H9 (cell line): ENCODE measurements at regions not wholly inside any gene's neighbourhood (a gene's known extent, or its start where the extent isn't known, plus 50 kb on each side); places are given as distances from the start of the nearest gene placed in this dataset.

ENCODE experiments used
- DNase-seq: peaks from one replicate; pipeline ENCODE4 v3.0.0-alpha.2; 2017
- H2AFZ ChIP-seq: one replicate; pipeline ENCODE4 v1.6.1; 2013; ENCODE audit warnings: mild to moderate bottlenecking, low read length, control low read depth, moderate library complexity
- H2AK5ac ChIP-seq: 2 replicates; pipeline ENCODE4 v1.6.1; 2013; ENCODE audit warnings: low read length, control low read depth, mixed read lengths; ENCODE audit not compliant: insufficient read length
- H2BK120ac ChIP-seq: one replicate; pipeline ENCODE4 v1.6.1; 2013; ENCODE audit warnings: low read depth, mild to moderate bottlenecking, low read length, control low read depth, inconsistent platforms; ENCODE audit not compliant: poor library complexity, severe bottlenecking
- H2BK12ac ChIP-seq: 2 replicates; pipeline ENCODE4 v1.6.1; 2013; ENCODE audit warnings: low read length, control low read depth, mixed read lengths, low read depth; ENCODE audit not compliant: insufficient read length
- H2BK15ac ChIP-seq: 2 replicates; pipeline ENCODE4 v1.6.1; 2013; ENCODE audit warnings: low read depth, low read length, control low read depth
- H2BK20ac ChIP-seq: one replicate; pipeline ENCODE4 v1.6.1; 2013; ENCODE audit warnings: low read depth, mild to moderate bottlenecking, low read length, control low read depth, inconsistent platforms; ENCODE audit not compliant: poor library complexity, severe bottlenecking
- H2BK5ac ChIP-seq: 2 replicates; pipeline ENCODE4 v1.6.1; 2013; ENCODE audit warnings: low read length, control low read depth, mixed read lengths; ENCODE audit not compliant: insufficient read length
- H3K14ac ChIP-seq: 2 replicates; pipeline ENCODE4 v1.6.1; 2013; ENCODE audit warnings: low read length, control low read depth; ENCODE audit not compliant: insufficient read depth
- H3K18ac ChIP-seq: 2 replicates; pipeline ENCODE4 v1.6.1; 2013; ENCODE audit warnings: low read depth, mild to moderate bottlenecking, mixed read lengths, low read length, control low read depth; ENCODE audit not compliant: insufficient read length
- H3K23ac ChIP-seq: 2 replicates; pipeline ENCODE4 v1.6.1; 2013; ENCODE audit warnings: low read length, control low read depth, mixed read lengths, low read depth; ENCODE audit not compliant: insufficient read length
- H3K23me2 ChIP-seq: 2 replicates; pipeline ENCODE4 v1.6.1; 2013; ENCODE audit warnings: low read depth, mild to moderate bottlenecking, mixed read lengths, low read length, control low read depth; ENCODE audit not compliant: insufficient read length, poor library complexity, severe bottlenecking
- H3K27ac ChIP-seq: 2 replicates; pipeline ENCODE4 v1.5.1; 2013; ENCODE audit warnings: low read length, control low read depth, mixed read lengths, low read depth; ENCODE audit not compliant: insufficient read length
- H3K27me3 ChIP-seq: 2 replicates; pipeline ENCODE4 v1.6.1; 2013; ENCODE audit warnings: low read length, control low read depth, inconsistent platforms; ENCODE audit not compliant: insufficient read depth
- H3K4ac ChIP-seq: 2 replicates; pipeline ENCODE4 v1.6.1; 2013; ENCODE audit warnings: low read depth, mild to moderate bottlenecking, control low read depth, inconsistent platforms, low read length, moderate library complexity
- H3K4me1 ChIP-seq: 2 replicates; pipeline ENCODE4 v1.6.1; 2013; ENCODE audit warnings: low read length, control low read depth, inconsistent platforms; ENCODE audit not compliant: insufficient read depth
- H3K4me2 ChIP-seq: 2 replicates; pipeline ENCODE4 v1.6.1; 2013; ENCODE audit warnings: low read length, control low read depth, mixed read lengths; ENCODE audit not compliant: insufficient read length, insufficient read depth
- H3K56ac ChIP-seq: 2 replicates; pipeline ENCODE4 v1.6.1; 2013; ENCODE audit warnings: low read depth, mild to moderate bottlenecking, mixed read lengths, low read length, control low read depth; ENCODE audit not compliant: insufficient read length
- H3K79me1 ChIP-seq: 2 replicates; pipeline ENCODE4 v1.6.1; 2013; ENCODE audit warnings: low read depth, mild to moderate bottlenecking, moderate library complexity, low read length, control low read depth, inconsistent platforms; ENCODE audit not compliant: insufficient read depth, poor library complexity, severe bottlenecking
- H3K79me2 ChIP-seq: 2 replicates; pipeline ENCODE4 v1.6.1; 2013; ENCODE audit warnings: low read length, control low read depth, inconsistent platforms; ENCODE audit not compliant: insufficient read depth
- H3K9ac ChIP-seq: 2 replicates; pipeline ENCODE4 v1.6.1; 2013; ENCODE audit warnings: low read length, control low read depth, mixed read lengths; ENCODE audit not compliant: insufficient read length; ENCODE audit errors: extremely low read depth
- H3K9me3 ChIP-seq: one replicate; pipeline ENCODE4 v1.6.1; 2013; ENCODE audit warnings: low read depth, low read length, inconsistent platforms; ENCODE audit not compliant: control insufficient read depth
- H3T11ph ChIP-seq: one replicate; pipeline ENCODE4 v1.6.1; 2013; ENCODE audit warnings: mild to moderate bottlenecking, low read length, control low read depth, inconsistent platforms
- H4K20me1 ChIP-seq: one replicate; pipeline ENCODE4 v1.6.1; 2013; ENCODE audit not compliant: control insufficient read depth, insufficient read length, insufficient read depth
- H4K5ac ChIP-seq: 2 replicates; pipeline ENCODE4 v1.6.1; 2013; ENCODE audit warnings: low read depth, mild to moderate bottlenecking, mixed read lengths, low read length, control low read depth; ENCODE audit not compliant: insufficient read length
- H4K8ac ChIP-seq: replicated peaks from 2 replicates; pipeline ENCODE4 v1.6.1; 2013; ENCODE audit warnings: low read length, control low read depth, mixed read lengths, low read depth; ENCODE audit not compliant: insufficient read length
- H4K91ac ChIP-seq: 2 replicates; pipeline ENCODE4 v1.6.1; 2013; ENCODE audit warnings: low read depth, mild to moderate bottlenecking, moderate library complexity, mixed read lengths, low read length, control low read depth; ENCODE audit not compliant: insufficient read length
- H3K27ac Mint-ChIP-seq, 3 experiments: 2 replicates in 2 of 3; 3 replicates in 1 of 3; pipeline ENCODE4 v1.8.0; 2020 to 2021; ENCODE audit warnings: mixed read lengths in 3 of 3, mild to moderate bottlenecking in 1 of 3, moderate library complexity in 1 of 3
- H3K27me3 Mint-ChIP-seq: 2 replicates; pipeline ENCODE4 v1.8.0; 2021; ENCODE audit warnings: low read depth, mild to moderate bottlenecking, moderate library complexity, mixed read lengths
- H3K36me3 Mint-ChIP-seq, 3 experiments: 2 replicates in 2 of 3; 3 replicates in 1 of 3; pipeline ENCODE4 v1.8.0; 2020 to 2021; ENCODE audit warnings: low read depth in 3 of 3, mixed read lengths in 3 of 3; ENCODE audit not compliant: insufficient read depth in 1 of 3
- H3K4me1 Mint-ChIP-seq, 2 experiments: 2 replicates each; pipeline ENCODE4 v1.8.0; 2020; ENCODE audit warnings: mixed read lengths in 2 of 2
- H3K4me3 Mint-ChIP-seq, 2 experiments: 2 replicates in 1 of 2; 3 replicates in 1 of 2; pipeline ENCODE4 v1.8.0; 2020 to 2021; ENCODE audit warnings: mild to moderate bottlenecking in 2 of 2, mixed read lengths in 2 of 2, moderate library complexity in 1 of 2
- H3K9me3 Mint-ChIP-seq, 2 experiments: 2 replicates in 1 of 2; 3 replicates in 1 of 2; pipeline ENCODE4 v1.8.0; 2020; ENCODE audit warnings: mild to moderate bottlenecking in 2 of 2, mixed read lengths in 2 of 2, moderate library complexity in 1 of 2
- WGBS: extraction: QIAGEN DNeasy Blood & Tissue Kit; methylation state at CpG from one replicate; pipeline ENCODE4 v1.1.7; 2013; ENCODE audit warnings: missing lambda C conversion rate, low lambda C conversion rate, mixed read lengths; ENCODE audit not compliant: insufficient read length; ENCODE audit errors: extremely low coverage; 5-methylcytosine and 5-hydroxymethylcytosine counted together
- TF ChIP-seq, protein P1 (sequence below): fragments of 200-600 bp; sonication (generic); conservative IDR thresholded peaks from 3 replicates; pipeline ENCODE4 v1.8.0; 2021; ENCODE audit warnings: antibody characterized with exemption, mild to moderate bottlenecking

DNA sequence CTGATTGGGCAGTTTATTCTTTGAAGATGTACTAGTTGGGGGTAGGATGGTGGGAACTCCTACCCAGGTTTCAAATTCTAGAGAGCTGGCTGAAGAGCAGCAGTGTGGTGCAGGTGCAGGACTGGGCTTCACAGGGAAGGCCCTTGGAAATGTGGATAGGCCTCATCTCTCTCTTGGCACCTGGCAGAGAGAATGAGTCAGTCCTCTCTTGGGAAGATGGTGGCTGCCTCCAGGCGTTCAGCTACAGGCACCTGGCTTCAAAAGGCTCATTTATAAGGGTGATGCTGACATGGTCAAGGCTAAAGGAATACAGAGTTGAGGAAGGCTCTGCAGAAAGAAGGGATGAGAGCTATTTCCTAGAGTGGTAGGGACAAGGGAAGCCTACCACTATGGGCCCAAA lies 179.7 kb upstream of the VASH1 start:
- TF ChIP-seq, protein P1, sequence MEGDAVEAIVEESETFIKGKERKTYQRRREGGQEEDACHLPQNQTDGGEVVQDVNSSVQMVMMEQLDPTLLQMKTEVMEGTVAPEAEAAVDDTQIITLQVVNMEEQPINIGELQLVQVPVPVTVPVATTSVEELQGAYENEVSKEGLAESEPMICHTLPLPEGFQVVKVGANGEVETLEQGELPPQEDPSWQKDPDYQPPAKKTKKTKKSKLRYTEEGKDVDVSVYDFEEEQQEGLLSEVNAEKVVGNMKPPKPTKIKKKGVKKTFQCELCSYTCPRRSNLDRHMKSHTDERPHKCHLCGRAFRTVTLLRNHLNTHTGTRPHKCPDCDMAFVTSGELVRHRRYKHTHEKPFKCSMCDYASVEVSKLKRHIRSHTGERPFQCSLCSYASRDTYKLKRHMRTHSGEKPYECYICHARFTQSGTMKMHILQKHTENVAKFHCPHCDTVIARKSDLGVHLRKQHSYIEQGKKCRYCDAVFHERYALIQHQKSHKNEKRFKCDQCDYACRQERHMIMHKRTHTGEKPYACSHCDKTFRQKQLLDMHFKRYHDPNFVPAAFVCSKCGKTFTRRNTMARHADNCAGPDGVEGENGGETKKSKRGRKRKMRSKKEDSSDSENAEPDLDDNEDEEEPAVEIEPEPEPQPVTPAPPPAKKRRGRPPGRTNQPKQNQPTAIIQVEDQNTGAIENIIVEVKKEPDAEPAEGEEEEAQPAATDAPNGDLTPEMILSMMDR: no peak
- Histone ChIP-seq H2AK5ac (no peak overlapping the region), H2BK20ac (no peak overlapping the region), H2BK5ac (no peak overlapping the region), H2BK120ac (no peak overlapping the region), H4K20me1 (no peaks in the 10 kb centered on the region), H3K27me3 (no peaks in the 10 kb centered on the region), H4K5ac (no peak overlapping the region), H3K18ac (no peak overlapping the region), H3K9me3 (no peaks in the 10 kb centered on the region), H3K56ac (no peak overlapping the region), H3K14ac (no peak overlapping the region), H2AFZ (no peak overlapping the region), H3K4ac (no peak overlapping the region), H3K9ac (no peak overlapping the region), H2BK15ac (no peak overlapping the region), H3T11ph (no peak overlapping the region), H4K8ac (no peak overlapping the region), H3K23ac (no peak overlapping the region), H3K4me1 (no peaks in the 10 kb centered on the region), H3K79me1 (no peaks in the 10 kb centered on the region), H4K91ac (no peak overlapping the region), H3K79me2 (no peaks in the 10 kb centered on the region), H2BK12ac (no peak overlapping the region), H3K27ac (no peak overlapping the region), H3K23me2 (no peaks in the 10 kb centered on the region), H3K4me2 (no peak overlapping the region)
- no peaks in the 10 kb centered on the region; a peak in 2 of 5 replicates for H3K9me3 Mint-ChIP-seq
- DNase-seq: no peak
- 0 out of 4 replicates have a peak, but pooled peaks cover 0 to 2% of the 10 kb centered on the region in 2 experiments for H3K4me1 Mint-ChIP-seq
- H3K4me3 Mint-ChIP-seq: no peak overlapping the region
- H3K36me3 Mint-ChIP-seq: 0 out of 7 replicates have a peak, but pooled peaks cover 0 to 4% (median 0%) of the 10 kb centered on the region in 3 experiments
- H3K27me3 Mint-ChIP-seq: no peaks in the 10 kb centered on the region
- WGBS: no CpG with 5 or more reads among the region's 1 CpG
- H3K27ac Mint-ChIP-seq: no peak overlapping the region
